Activated effector memory CD4-positive, alpha-beta T cell treated with anti-CD3 and anti-CD28 coated beads, Interleukin-2, amount 50 U/mL, for 16 hours (primary cell): ENCODE measurements at regions not wholly inside any gene's neighbourhood (a gene's known extent, or its start where the extent isn't known, plus 50 kb on each side); places are given as distances from the start of the nearest gene placed in this dataset.
"Not testable (repeated sequence)": the region's sequence is repeated elsewhere in the genome, so short reads cannot be mapped to it uniquely, and the experiment has no call there.

ENCODE experiments used
- DNase-seq: peaks from one replicate; pipeline ENCODE4 v3.0.0-alpha.2; 2020

DNA sequence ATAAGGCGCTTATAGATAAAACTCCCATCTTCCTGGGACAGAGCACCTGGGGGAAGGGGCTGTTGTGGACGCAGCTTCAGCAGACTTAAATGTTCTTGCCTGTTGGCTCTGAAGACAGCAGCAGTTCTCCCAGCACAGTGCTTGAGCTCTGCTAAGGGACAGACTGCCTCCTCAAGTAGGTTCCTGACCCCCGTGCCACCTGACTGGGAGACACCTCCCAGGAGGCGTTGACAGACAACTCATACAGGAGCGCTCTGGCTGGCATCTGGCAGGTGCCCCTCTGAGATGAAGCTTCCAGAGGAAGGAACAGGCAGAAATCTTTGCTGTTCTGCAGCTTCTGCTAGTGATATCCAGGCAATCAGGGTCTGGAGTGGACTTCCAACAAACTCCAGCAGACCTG, 383.1 kb upstream of the EMCN start:
- DNase-seq = peak; percentile 61

DNA sequence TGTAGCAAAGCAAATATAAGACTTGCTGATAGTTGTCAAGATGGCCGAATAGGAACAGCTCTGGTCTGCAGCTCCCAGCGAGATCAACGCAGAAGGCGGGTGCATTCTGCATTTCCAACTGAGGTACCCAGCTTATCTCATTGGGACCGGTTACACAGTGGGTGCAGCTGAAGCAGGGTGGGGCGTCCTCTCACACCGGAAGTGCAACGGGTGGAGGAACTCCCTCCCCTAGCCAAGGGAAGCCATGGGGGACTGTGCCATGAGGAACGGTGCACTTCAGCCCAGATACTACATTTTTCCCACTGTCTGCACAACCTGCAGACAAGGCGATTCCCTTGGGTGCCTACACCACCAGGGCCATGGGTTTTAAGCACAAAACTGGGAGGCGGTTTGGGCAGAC, 382.3 kb upstream of the EMCN start:
- DNase-seq = no peak

DNA sequence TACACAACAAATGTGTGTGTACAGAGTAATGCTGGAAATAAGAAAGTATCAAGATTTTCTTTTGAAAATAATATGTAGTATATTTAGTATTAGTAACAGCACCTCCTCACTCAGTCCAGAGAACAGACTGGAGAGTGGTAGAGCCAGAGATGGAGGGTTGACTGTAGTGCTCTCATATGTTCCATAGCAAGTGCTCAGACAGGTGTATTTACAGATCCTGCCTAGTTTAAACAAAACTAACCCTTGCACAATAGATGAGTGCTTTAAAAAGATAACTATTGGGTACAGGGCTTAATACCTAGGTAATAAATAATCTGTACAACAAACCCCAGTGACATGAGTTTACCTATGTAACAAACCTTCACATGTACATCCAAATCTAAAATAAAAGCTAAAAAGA, 381.0 kb upstream of the EMCN start:
- DNase-seq = no peak

DNA sequence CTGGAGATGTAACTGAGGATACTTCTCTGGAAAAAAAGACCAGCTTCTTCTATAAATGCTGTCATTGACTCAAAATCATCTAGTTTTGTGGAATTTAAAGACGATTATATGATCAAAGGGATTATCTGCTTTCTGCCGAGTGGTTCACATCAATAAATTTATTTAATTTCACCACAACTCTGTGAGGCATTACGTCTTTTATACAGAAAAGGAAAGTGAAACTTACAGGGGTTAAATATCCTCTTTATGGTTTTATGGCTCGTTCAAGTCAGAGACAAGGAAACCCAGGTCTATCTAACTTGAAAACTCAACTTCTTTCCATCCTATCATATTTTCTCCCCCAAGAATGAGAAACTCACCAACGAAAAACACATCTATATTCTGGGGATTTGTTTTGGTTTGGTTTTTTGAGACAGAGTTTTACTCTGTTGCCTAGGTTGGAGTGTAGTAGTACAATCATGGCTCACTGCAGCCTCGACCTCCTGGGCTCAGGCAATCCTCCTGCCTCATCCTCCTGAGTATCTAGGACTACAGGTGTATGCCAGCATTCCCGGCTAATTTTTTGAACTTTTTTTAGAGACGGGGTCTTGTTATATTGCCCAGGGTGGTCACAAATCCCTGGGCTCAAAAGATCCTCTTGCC, 377.9 kb upstream of the EMCN start:
- no peak for DNase-seq

DNA sequence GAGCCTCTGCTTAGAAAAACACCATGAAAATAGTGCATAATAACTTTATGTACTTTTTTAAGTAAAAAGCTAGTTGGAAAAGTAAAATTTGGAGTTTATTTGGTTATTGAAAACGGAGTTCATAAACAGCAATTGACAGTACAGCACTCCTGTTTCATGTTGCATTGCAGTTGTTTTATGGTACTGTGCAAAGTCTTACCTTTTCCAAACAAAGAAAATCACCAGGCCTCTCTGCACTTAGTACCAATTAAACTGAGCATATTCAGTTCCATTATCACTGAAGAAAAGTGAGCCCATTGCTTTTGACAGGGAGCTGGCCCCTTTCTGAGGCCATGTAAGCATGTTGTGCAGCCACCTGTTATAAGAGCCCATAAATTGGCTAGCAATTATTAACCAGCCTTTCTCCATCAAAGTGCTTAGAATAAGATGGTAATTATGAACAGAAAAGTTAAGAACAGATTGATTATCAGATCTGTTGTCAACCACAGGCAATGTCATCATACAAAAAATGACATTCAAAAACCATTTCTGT, 376.6 kb upstream of the EMCN start:
- no peak for DNase-seq

DNA sequence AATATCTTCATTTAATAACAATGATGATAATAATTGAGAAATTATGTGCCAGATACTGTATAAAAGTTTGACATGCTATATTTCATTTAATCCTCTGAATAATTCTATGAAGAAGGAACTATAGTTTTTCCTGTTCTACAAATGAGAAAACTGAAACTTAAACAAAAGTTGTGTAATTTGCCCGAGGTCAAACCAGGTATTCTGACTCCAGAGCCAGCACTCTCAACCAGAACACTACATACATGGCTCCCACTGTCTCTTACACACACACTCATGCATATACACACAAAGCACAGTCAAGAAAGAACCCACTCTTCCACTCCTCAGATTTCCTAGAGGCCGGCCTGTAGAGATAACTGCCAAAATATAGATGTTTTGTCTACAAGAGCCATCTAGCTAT, 374.0 kb upstream of the EMCN start:
- DNase-seq = no peak

DNA sequence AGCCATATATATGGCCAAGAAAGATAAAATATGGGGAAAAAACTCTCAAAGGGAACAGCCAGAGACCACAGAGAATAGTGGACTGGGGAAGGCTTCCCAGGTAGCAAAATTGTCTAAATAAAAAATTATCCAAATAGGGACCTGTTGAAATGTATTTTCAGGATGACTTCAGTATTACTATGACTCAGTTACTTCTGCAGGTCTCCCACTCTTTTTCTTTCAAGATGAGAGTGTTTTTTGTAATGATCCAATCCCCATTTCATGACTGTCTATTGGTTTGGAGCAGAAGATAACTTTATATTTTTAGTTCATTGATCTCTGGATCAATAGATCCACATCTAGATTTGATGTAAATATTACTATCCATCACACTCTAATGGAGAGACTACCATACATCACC, 372.1 kb upstream of the EMCN start:
- DNase-seq = no peak

DNA sequence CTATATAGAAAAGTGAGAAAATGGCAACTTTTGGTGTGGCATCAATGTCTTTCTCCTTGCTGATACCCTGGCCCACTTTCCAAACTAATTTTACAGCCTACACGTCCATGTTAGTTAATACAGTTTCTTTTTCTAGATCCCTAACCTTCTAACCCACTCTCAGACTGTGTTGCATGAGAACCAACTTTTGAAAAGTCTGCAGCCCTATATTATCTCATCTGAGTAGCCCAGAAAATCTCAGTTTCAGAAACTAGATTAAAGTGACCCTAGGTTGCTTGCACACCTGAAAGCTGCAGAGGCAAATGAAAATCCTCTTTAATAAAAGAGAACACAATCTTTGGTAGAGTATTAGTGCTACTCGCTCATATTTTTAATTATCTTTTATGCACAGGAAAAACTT, 371.6 kb upstream of the EMCN start:
- DNase-seq = no peak

DNA sequence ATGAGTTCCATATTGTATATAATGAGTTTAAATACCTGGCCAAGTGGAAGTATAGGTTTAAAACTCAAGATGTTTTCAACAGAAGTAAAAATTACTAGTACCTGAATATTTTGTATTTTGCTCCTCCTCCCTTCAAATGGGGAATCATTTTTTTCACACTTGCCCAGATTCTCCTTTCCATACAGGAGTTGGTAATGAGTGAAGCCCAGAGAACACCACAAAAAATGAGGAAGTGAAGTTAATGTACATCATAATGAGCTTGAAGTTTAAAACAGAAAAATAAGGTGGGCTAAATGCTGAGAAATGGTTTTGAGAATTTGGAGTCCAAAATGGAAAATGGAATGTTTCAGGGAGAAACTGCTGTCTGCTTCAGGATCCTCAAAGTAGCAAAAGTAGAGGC, 364.8 kb upstream of the EMCN start:
- no peak for DNase-seq

DNA sequence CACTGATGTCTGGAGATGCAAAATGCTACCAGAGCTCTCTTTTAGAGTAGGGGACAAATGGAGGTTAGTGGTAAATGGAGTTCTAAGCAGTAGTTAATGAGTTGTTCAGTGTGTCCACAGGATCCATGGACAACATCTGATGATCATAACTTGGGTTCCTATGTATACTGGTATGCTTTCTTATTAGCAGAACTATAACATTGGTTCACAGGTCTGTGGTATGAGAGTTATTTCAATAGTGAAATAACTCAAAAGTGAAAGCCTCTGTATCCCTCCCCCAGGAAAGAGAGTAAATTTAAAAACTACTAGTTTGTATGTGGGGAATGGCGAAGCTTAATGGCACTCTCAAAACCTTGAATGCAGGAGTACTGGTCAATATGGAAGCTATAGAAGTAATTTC, 363.5 kb upstream of the EMCN start:
- no peak for DNase-seq

DNA sequence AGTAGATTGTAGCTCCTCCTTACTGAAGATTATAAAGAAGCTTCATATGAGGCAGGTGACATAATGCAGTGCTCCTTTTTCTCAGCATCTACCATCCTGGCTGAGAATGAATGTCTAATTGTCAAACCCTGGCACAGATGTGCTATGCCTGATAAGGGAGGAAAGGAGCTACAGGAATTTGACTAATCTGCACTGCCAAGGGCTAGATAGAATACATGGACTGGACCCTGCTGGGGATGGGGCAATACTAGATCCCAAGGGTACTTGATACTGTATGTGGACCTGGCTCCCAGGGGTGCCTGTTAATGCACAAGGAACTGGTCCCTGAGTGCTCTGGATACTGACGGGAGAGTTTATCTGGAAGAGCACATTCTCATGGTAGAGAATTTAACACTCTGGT, 362.2 kb upstream of the EMCN start:
- no peak for DNase-seq

DNA sequence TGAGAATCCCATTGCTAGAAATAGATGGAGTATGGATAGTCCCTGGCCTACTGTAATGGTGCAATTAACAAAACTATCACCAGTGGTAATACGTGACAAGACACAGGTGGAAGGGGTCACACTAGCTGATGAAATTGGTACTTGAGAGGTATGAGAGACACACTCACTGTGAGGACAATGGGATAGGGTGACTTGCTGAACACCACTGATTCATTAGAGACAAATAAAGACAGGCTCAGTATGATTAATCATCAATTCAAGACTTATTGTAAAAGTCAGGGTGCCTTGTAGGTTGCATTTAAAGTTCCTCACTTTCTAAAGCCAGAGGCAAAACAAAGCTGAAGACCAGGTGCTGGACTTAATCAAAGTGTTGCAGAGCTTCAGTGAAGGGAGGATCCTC, 361.6 kb upstream of the EMCN start:
- DNase-seq = no peak

DNA sequence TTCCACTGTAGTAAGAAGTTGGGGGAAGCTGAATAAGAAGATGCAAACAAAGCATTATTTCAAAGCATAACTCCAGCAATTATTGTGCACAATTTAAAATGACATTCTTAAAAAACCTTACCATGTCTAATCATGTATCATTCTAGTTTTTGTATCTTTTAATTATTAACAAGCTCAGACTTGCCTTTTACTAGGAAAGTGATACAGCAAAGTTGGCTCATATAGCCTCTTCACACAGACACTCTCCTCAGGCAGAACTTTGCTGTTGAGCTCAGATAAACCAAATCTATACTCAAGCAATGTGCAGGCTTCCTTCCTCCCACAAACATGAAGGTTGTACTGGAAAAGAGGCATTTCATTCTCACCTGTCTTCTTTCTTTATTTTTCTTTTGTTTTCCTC, 358.7 kb upstream of the EMCN start:
- DNase-seq = no peak

DNA sequence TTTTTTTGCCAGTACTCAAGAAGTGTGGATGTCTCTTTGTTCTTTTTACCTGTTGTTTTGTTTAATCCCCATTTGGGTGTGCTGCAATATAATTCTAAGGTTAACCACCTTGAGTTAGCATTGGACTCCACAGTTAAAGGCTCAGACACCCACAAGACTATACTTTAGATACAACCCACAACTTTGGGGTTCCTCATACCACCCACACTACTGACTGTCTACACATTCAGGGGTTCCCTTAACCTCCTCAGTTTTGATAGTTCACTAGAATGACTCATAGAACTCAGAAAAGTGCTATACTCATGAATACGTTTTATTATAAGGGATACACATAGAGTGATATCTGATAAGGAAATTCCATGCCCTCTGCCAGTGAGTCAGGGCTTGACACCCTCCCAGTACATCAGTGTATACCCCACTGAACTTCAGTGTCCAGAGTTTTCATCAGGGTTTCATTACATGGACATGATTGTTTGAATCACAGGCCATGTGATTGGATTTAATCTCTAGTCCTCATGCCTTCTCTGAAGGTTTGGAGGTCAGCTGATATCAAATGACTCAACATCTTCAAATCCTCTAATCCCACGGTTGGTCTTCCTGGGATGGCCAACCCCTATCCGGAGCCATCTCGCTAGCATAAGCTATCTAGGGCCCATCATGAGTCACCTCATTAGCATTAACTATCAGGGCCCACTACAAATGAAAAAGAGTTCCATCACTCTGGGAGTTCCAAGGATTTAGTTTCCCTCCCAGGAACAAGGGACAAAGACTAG, 357.7 kb upstream of the EMCN start:
- DNase-seq = no peak

DNA sequence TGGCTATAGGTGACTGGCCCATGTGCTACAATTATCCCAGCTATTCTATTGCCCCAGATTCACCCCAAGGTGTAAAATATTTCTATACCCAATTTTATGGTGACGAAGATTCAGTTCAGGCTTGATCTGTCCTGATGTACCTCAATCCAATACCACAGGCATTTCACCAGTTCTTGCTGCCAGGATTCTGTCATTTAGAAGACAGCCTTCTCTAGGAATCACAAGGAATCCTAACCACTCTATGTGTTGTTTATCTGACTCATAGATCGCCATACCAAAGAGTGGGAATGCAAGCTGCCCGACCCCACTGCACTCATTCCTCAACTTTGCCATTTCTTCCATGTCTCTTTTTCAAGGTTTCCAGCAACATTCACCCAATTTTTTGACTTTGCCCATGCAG, 355.0 kb upstream of the EMCN start:
- DNase-seq = no peak

DNA sequence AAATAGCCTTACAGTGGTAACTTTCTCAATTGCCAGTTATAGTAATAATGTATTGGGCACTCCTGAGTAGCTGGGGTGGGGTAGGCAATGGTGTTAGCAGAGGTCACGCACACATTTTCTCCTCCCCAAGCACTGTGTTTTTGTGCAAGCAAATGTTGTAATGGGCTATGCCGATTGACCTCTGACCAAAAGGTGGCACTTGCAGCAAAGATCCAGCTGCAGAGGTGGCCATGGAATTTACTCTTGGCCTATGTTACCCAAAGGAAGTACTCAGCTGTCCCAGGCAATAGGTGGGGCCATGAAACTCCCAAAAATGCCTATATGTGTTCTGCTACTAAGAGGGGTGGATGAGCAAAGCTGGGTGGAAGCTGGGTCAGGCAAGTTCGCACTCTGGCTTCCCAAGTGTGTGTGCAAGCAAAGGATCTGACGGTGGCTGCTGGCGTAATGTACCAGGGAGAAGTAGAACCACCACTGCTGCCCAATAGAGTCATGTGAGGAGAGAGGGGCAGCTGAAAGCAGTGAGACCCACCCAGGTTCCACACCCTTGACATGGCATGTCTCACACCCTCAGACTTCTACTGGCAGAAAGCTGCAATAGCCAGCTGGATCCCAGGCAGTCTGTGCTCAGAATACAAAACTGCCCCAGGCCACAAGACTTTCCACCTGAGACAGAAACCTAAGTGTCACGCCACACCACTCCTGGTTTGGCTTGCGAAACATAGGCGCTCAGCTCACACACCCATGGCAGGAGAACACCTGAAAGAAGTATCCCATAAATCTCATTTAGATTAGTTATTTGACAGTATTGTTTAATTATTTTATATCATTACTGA, 353.3 kb upstream of the EMCN start:
- DNase-seq = no peak

DNA sequence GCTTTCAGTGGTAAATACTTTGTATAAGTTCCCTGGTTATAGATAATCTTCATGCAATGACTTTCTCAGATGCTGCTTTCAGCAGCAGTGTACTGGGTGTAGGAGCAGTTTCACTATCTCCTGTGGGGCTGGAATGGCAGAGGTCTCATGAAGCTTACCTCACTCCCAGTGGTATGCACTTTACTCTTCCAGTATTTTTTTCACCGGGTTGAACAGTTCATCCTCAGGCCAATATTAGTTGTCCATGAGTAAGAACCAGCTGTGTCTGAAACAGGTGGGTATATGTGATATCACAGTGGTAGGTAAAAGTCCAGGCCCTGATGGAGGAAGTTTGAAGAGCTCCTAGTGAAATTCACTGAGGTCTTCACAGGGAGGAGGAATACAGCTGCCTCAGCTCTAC, 351.5 kb upstream of the EMCN start:
- no peak for DNase-seq

DNA sequence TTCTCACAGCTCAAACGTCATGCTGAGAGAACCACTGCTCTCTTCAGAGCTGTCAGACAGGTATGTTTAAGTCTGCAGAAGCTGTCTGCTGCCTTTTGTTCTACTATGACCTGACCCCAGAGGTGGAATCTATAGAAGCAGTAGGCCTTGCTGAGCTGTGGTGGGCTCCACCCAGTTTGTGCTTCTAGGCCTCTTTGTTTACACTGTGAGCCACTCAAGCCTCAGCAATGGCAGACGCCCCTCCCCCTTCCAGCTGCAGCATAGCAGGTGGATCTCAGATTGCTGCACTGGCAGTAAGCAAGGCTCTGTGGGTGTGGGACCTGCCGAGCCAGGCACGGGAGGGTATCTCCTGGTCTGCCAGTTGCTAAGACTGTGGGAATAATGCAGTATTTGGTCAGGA, 350.5 kb upstream of the EMCN start:
- DNase-seq = not testable (repeated sequence)

DNA sequence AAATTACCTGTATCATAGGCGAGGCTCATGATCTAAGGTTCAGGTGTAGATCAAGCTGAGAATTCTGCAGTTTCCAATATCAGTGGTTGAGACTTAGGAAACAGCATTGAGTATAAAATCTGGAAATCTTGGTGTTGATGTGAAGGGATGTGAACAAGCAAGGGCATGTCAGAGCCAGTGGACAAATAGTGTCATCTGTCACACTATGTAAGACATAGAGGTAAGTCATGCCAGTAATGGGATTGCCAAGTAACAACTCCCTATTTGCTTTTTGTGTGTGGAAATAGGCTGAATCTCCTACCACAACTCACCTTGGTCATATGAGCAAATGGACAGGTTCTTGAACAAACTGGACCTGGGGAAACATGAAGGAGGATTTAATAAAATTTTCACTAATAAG, 334.5 kb upstream of the EMCN start:
- DNase-seq = no peak

DNA sequence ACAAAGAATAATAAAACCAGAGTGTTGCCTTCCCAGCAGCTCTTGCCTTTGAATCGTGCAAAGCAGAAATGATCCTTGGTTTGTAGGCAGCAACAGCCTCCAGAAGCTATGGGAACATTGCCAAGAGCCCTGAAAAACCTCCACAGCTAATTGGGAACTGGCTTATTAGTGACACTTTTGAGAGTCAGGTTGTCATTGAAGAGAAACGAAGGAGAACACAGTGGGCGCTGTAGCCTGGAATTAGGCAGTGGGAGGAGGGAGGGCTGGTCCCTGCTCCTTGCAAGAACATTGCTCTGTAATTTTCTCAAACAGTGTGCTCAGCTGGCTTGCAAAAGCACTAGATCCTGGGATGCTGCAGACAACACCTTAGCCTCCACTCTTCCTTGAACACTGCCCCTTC, 331.5 kb upstream of the EMCN start:
- DNase-seq = no peak

DNA sequence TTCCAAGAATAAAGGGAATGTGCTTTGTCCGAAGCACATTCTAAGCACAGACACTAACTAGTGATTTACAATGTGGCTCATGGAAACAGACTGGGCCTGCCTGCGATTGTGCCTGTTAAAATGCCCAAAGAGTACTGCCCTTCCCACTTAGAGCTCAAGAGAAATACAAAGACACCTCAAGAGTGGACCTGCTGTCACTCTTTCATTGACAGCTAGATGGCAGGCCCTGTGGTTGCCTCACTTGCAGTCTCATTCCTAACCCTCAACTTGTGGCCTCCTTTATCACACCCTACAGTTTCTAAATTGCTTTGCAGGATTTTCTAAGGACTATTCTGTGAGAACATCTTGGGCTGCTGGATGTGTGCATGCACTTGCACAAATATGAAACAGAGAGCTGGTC, 331.0 kb upstream of the EMCN start:
- no peak for DNase-seq

DNA sequence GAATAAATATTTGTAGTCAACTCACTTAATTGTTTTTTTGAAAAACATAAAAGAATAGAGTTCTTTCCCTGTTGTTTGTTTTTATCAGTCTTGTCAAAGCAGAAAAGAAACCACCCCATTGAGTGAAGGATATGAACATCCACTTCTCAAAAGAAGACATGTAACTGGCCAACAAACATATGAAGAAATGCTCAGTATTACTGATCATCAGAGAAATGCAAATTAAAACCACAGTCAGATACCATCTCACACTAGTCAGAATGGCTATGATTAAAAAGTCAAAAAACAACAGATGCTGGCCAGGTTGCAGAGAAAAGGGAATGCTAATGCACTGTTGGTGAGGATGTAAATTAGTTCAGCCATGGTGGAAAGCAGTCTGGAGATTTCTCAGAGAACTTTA, 326.1 kb upstream of the EMCN start:
- DNase-seq = no peak

DNA sequence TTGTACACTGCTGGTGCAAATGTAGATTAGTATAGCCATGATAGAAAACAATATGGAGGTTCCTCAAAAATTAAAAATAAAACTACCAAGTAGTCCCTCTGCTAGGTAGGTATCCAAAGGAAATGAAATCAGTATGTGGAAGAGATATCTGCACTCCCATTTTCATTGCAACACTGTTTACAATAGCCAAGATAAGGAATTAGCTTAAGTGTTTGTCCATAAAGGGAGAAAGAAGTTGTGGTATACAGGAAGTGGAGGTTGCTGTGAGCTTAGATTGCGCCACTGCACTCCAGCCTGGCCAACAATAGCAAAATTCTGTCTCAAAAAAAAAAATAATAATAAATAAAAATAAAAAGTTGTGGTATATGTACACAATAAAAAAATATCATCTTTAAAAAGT, 325.0 kb upstream of the EMCN start:
- no peak for DNase-seq

DNA sequence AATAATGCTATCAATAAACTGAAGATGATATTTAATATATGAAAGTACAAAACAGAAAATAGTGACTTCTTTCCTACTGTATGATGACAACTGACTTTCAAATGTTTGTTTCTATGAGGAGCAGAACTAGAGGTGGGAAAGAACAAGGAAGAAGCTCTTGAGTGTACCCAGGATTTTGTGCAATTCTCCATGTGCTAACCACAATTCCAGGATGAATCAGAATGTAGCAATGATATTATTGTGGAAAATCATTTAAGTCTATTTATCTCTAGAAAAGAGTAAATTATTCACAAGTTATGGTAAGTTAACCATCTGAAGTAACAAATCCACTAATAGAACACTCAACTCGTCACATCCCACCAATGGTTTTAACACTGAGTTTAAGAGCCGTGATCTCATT, 324.1 kb upstream of the EMCN start:
- no peak for DNase-seq
